SK-N-SH (cell line): ENCODE measurements at regions not wholly inside any gene's neighbourhood (a gene's known extent, or its start where the extent isn't known, plus 50 kb on each side); places are given as distances from the start of the nearest gene placed in this dataset.

Experiments used
- CTCF ChIA-PET: fragments of 300-600, 350-600 bp; formaldehyde crosslinking; extraction: SDS; loops from one replicate; lab custom pipeline; 2021; lab: Yijun Ruan, JAX
- POLR2A ChIA-PET: fragments of 350-600 bp; sonication (Branson Sonifier 250); formaldehyde crosslinking; extraction: SDS; loops from one replicate; lab custom pipeline; 2020; ENCODE audit warnings: antibody characterized with exemption, inconsistent platforms; lab: Yijun Ruan, JAX
- DNase-seq: peaks from one replicate; pipeline ENCODE4 v3.0.0; 2012
- H2AFZ ChIP-seq: fragments of 200-600 bp; sonication (generic); 2 replicates; pipeline ENCODE4 v1.8.1; 2016; ENCODE audit warnings: antibody characterized with exemption, mild to moderate bottlenecking, low read depth
- H3F3A ChIP-seq: fragments of 200-600 bp; sonication (generic); replicated peaks from 2 replicates; pipeline ENCODE3; 2016; ENCODE audit warnings: antibody characterized with exemption, mild to moderate bottlenecking; ENCODE audit not compliant: insufficient read depth
- H3K27ac ChIP-seq, 2 experiments: fragments of 200-500 bp in 1 of 2; fragments of 200-600 bp in 1 of 2; sonication (Bioruptor generic) in 1 of 2; sonication (generic), shearing (Covaris generic) in 1 of 2; 2 replicates each; pipeline versions ENCODE4 v1.5.1 to v1.6.1; 2014 to 2016; ENCODE audit warnings: low read depth in 2 of 2, inconsistent platforms in 1 of 2, low read length in 1 of 2, mild to moderate bottlenecking in 1 of 2, mixed read lengths in 1 of 2
- H3K27me3 ChIP-seq: fragments of 200-600 bp; sonication (generic), shearing (Covaris generic); 2 replicates; pipeline ENCODE4 v1.6.1; 2016; ENCODE audit warnings: mixed run types; ENCODE audit not compliant: insufficient read depth
- H3K36me3 ChIP-seq, 2 experiments: fragments of 200-500 bp in 1 of 2; fragments of 200-600 bp in 1 of 2; sonication (Bioruptor generic) in 1 of 2; sonication (generic) in 1 of 2; replicated peaks in 1 of 2; 2 replicates each; pipeline versions ENCODE3 to v1.5.1; 2014 to 2016; ENCODE audit warnings: low read length in 1 of 2, mild to moderate bottlenecking in 1 of 2; ENCODE audit not compliant: insufficient read depth in 2 of 2, control insufficient read depth in 1 of 2
- H3K4me1 ChIP-seq, 2 experiments: fragments of 200-500 bp in 1 of 2; fragments of 200-600 bp in 1 of 2; sonication (Bioruptor generic) in 1 of 2; sonication (generic), shearing (Covaris generic) in 1 of 2; 2 replicates each; pipeline versions ENCODE4 v1.5.1 to v1.6.1; 2014 to 2016; ENCODE audit warnings: low read depth in 1 of 2, low read length in 1 of 2, mixed run types in 1 of 2; ENCODE audit not compliant: insufficient read depth in 2 of 2, control insufficient read depth in 1 of 2
- H3K4me2 ChIP-seq: fragments of 200-600 bp; sonication (generic), shearing (Covaris generic); 2 replicates; pipeline ENCODE4 v1.6.1; 2017; ENCODE audit warnings: mixed run types
- H3K4me3 ChIP-seq, 2 experiments: fragments of 200-500 bp in 1 of 2; fragments of 200-600 bp in 1 of 2; sonication (Bioruptor generic) in 1 of 2; sonication (generic), shearing (Covaris generic) in 1 of 2; 2 replicates each; pipeline versions ENCODE4 v1.5.1 to v1.8.1; 2014 to 2016; ENCODE audit warnings: low read depth in 2 of 2, inconsistent platforms in 1 of 2, low read length in 1 of 2, mild to moderate bottlenecking in 1 of 2, mixed read lengths in 1 of 2, moderate library complexity in 1 of 2
- H3K79me2 ChIP-seq: fragments of 200-600 bp; sonication (generic); 2 replicates; pipeline ENCODE4 v1.8.1; 2017; ENCODE audit warnings: mild to moderate bottlenecking; ENCODE audit not compliant: insufficient read depth
- H3K9ac ChIP-seq: fragments of 200-600 bp; sonication (generic); 2 replicates; pipeline ENCODE4 v1.6.1; 2017; ENCODE audit warnings: mixed run types
- H3K9me2 ChIP-seq: fragments of 200-600 bp; sonication (generic); 2 replicates; pipeline ENCODE4 v1.6.1; 2017; ENCODE audit warnings: mixed run types
- H3K9me3 ChIP-seq: fragments of 200-600 bp; sonication (generic); 2 replicates; pipeline ENCODE4 v1.6.1; 2017; ENCODE audit warnings: mixed run types, mild to moderate bottlenecking, moderate library complexity
- H4K20me1 ChIP-seq: fragments of 200-600 bp; sonication (generic); 2 replicates; pipeline ENCODE4 v1.6.1; 2017; ENCODE audit warnings: mild to moderate bottlenecking, mixed run types; ENCODE audit not compliant: insufficient read depth
- CHD2 ChIP-seq: fragments of 150-350 bp; IDR thresholded peaks from 2 replicates; pipeline ENCODE4 v1.6.1; 2018; ENCODE audit warnings: low read length; ENCODE audit not compliant: partially characterized antibody
- CTCF ChIP-seq: fragments of 200-600 bp; sonication (generic); IDR thresholded peaks from 2 replicates; pipeline ENCODE4 v1.6.1; 2017; ENCODE audit warnings: antibody characterized with exemption, mild to moderate bottlenecking, moderate library complexity
- GABPA ChIP-seq: IDR thresholded peaks from 2 replicates; pipeline ENCODE4 v1.4.0; 2012; ENCODE audit warnings: low read depth, mild to moderate bottlenecking
- GATA2 ChIP-seq: sonication (generic); formaldehyde crosslinking; IDR thresholded peaks from 2 replicates; pipeline ENCODE4 v1.5.0; 2020; ENCODE audit warnings: mild to moderate bottlenecking, missing genetic modification reagents
- MAX ChIP-seq: IDR thresholded peaks from 2 replicates; pipeline ENCODE4 v1.4.0; 2012; ENCODE audit warnings: low read depth
- POLR2AphosphoS5 ChIP-seq: IDR thresholded peaks from 2 replicates; pipeline ENCODE4 v1.6.1; 2012; ENCODE audit warnings: low read depth, low read length
- RAD21 ChIP-seq: IDR thresholded peaks from 2 replicates; pipeline ENCODE4 v1.6.1; 2012; ENCODE audit warnings: mild to moderate bottlenecking, low read length
- REST ChIP-seq: IDR thresholded peaks from 2 replicates; pipeline ENCODE4 v1.6.1; 2012; ENCODE audit warnings: mild to moderate bottlenecking, low read depth, low read length, moderate library complexity
- RXRA ChIP-seq: IDR thresholded peaks from 2 replicates; pipeline ENCODE4 v1.4.0; 2012; ENCODE audit warnings: low read depth, mild to moderate bottlenecking, borderline replicate concordance
- TAF1 ChIP-seq: IDR thresholded peaks from 2 replicates; pipeline ENCODE4 v1.6.1; 2012; ENCODE audit warnings: low read depth, mild to moderate bottlenecking, low read length, moderate library complexity, borderline replicate concordance
- TEAD4 ChIP-seq: IDR thresholded peaks from 2 replicates; pipeline ENCODE4 v1.4.0; 2012; ENCODE audit warnings: mild to moderate bottlenecking, borderline replicate concordance; ENCODE audit not compliant: insufficient read depth
- YY1 ChIP-seq: IDR thresholded peaks from 2 replicates; pipeline ENCODE4 v1.4.0; 2012; ENCODE audit warnings: low read depth, mild to moderate bottlenecking
- ZBTB33 ChIP-seq: IDR thresholded peaks from 2 replicates; pipeline ENCODE4 v1.4.0; 2012; ENCODE audit warnings: low read depth, borderline replicate concordance
- WGBS: methylation state at CpG from one replicate; pipeline ENCODE4 v1.1.6; 2017; ENCODE audit warnings: low lambda C conversion rate; 5-methylcytosine and 5-hydroxymethylcytosine counted together

GRCh38 chr2:41878716-41879234, 169.0 kb upstream of the PKDCC start:
- DNase-seq: no peak
- Histone ChIP-seq H3K4me1 (peaks cover 0 to 22% of the 10 kb centered on the region in 2 experiments; a peak in 1 of 4 replicates), H3K36me3 (no peaks in the 10 kb centered on the region), H3K27ac (peak overlapping the region in 1 of 2 experiments; percentile 64; a peak in 2 of 4 replicates), H3K9me3 (no peaks in the 10 kb centered on the region), H3K4me3 (no peak overlapping the region), H3K4me2 (no peak overlapping the region), H2AFZ (no peak overlapping the region), H3K27me3 (peaks cover 14% of the 10 kb centered on the region; the same call in 1 of the 2 replicates), H3F3A (no peaks in the 10 kb centered on the region), H3K9me2 (no peaks in the 10 kb centered on the region), H4K20me1 (no peaks in the 10 kb centered on the region), H3K9ac (no peak overlapping the region), H3K79me2 (no peaks in the 10 kb centered on the region)
- ChIA-PET CTCF (interaction anchor here (0.6 to 18.0 kb wide), 10 partner anchors 8 to 207 kb away, joined by 3 to 897 read pairs (median 4); no protein-coding TSS in a partner anchor), POLR2A (interaction anchor here (0.6 to 3.5 kb wide), 4 partner anchors 53 to 397 kb away, joined by 3 to 26 read pairs (median 3); partner anchors contain the start of gene PKDCC)
- WGBS: 58% methylated on average over 11 of the region's 11 CpGs
- TF ChIP-seq TEAD4: no peak
- no peak for TF ChIP-seq GABPA
- no peak for TF ChIP-seq YY1
- no peak for TF ChIP-seq ZBTB33
- TF ChIP-seq TAF1: no peak
- no peak for TF ChIP-seq MAX
- TF ChIP-seq CHD2: no peak
- TF ChIP-seq POLR2AphosphoS5: no peak
- TF ChIP-seq CTCF: no peak
- no peak for TF ChIP-seq REST
- no peak for TF ChIP-seq GATA2
- no peak for TF ChIP-seq RXRA
- no peak for TF ChIP-seq RAD21
